ENCODE measurements at regions not wholly inside any gene's neighbourhood (a gene's known extent, or its start where the extent isn't known, plus 50 kb on each side); places are given as distances from the start of the nearest gene placed in this dataset.

- TF ChIP-seq POLR2A (IDR thresholded peaks at IDR 0.05) (no peak), CTCF (IDR thresholded peaks at IDR 0.05) (no peak)
Measured at GRCh38 chr12:58592475-58593207, 327.7 kb downstream of the LRIG3 start.
